ENCODE measurements at regions not wholly inside any gene's neighbourhood (a gene's known extent, or its start where the extent isn't known, plus 50 kb on each side); places are given as distances from the start of the nearest gene placed in this dataset.

- CTCF ChIA-PET, result no interaction called here
- Mint-ChIP-seq H3K27ac (no peak overlapping the region), H3K4me1 (no peaks in the 10 kb centered on the region), H3K9me3 (peaks cover 2% of the 10 kb centered on the region), H3K36me3 (ENCODE audit: low read depth) (no peaks in the 10 kb centered on the region), H3K27me3 (no peaks in the 10 kb centered on the region), H3K4me3 (no peak overlapping the region)
- ATAC-seq (ENCODE audit: low read depth) (no peak), DNase-seq (no peak)
- POLR2A ChIA-PET, result no interaction called here
- intact Hi-C loops (cut with micrococcal nuclease), result no loop called here
- no peak for TF ChIP-seq CTCF (IDR thresholded peaks at IDR 0.05)
These were observed 324.9 kb upstream of the SPRY2 start for GRCh38 chr13:80665792-80666333.

- DNase-seq (no peak), ATAC-seq (ENCODE audit: low read depth) (no peak)
- intact Hi-C loops (cut with micrococcal nuclease), result no loop called here
- TF ChIP-seq CTCF (IDR thresholded peaks at IDR 0.05), result no peak
- no peaks in the 10 kb centered on the region for H3K4me1 Mint-ChIP-seq
- CTCF ChIA-PET, result no interaction called here
- no peak overlapping the region for H3K4me3 Mint-ChIP-seq
- H3K27ac Mint-ChIP-seq, result no peak overlapping the region
- POLR2A ChIA-PET, result no interaction called here
- no peaks in the 10 kb centered on the region for H3K36me3 Mint-ChIP-seq (ENCODE audit: low read depth)
- no peaks in the 10 kb centered on the region for H3K27me3 Mint-ChIP-seq
- peaks cover 2% of the 10 kb centered on the region for H3K9me3 Mint-ChIP-seq
These were observed 324.0 kb upstream of the SPRY2 start for GRCh38 chr13:80664950-80665349.

GRCh38 chr13:80663788-80664187, 322.9 kb upstream of the SPRY2 start:
- CTCF ChIA-PET, result no interaction called here
- Mint-ChIP-seq H3K4me1 (no peaks in the 10 kb centered on the region), H3K36me3 (ENCODE audit: low read depth) (no peaks in the 10 kb centered on the region), H3K27ac (no peak overlapping the region), H3K27me3 (no peaks in the 10 kb centered on the region), H3K4me3 (no peak overlapping the region), H3K9me3 (peaks cover 5% of the 10 kb centered on the region)
- ATAC-seq (ENCODE audit: low read depth) (no peak), DNase-seq (no peak)
- TF ChIP-seq CTCF (IDR thresholded peaks at IDR 0.05), result no peak
- POLR2A ChIA-PET, result no interaction called here
- intact Hi-C loops (cut with micrococcal nuclease), result no loop called here

- POLR2A ChIA-PET, result no interaction called here
- peaks cover 5% of the 10 kb centered on the region for H3K9me3 Mint-ChIP-seq
- no peak for TF ChIP-seq CTCF (IDR thresholded peaks at IDR 0.05)
- H3K4me1 Mint-ChIP-seq, result no peaks in the 10 kb centered on the region
- H3K36me3 Mint-ChIP-seq (ENCODE audit: low read depth), result no peaks in the 10 kb centered on the region
- intact Hi-C loops (cut with micrococcal nuclease), result no loop called here
- no peaks in the 10 kb centered on the region for H3K27me3 Mint-ChIP-seq
- no peak for ATAC-seq (ENCODE audit: low read depth)
- no peak overlapping the region for H3K4me3 Mint-ChIP-seq
- H3K27ac Mint-ChIP-seq, result no peak overlapping the region
- no peak for DNase-seq
- CTCF ChIA-PET, result no interaction called here
These were observed 317.8 kb upstream of the SPRY2 start for GRCh38 chr13:80658705-80659104.

GRCh38 chr13:80656512-80656904, 315.6 kb upstream of the SPRY2 start:
- no peak overlapping the region for H3K4me3 Mint-ChIP-seq
- peaks cover 5% of the 10 kb centered on the region for H3K9me3 Mint-ChIP-seq
- H3K27ac Mint-ChIP-seq, result no peak overlapping the region
- DNase-seq (no peak), ATAC-seq (ENCODE audit: low read depth) (no peak)
- H3K4me1 Mint-ChIP-seq, result no peaks in the 10 kb centered on the region
- CTCF ChIA-PET, result no interaction called here
- intact Hi-C loops (cut with micrococcal nuclease), result no loop called here
- no peak for TF ChIP-seq CTCF (IDR thresholded peaks at IDR 0.05)
- POLR2A ChIA-PET, result no interaction called here
- H3K36me3 Mint-ChIP-seq (ENCODE audit: low read depth), result no peaks in the 10 kb centered on the region
- H3K27me3 Mint-ChIP-seq, result no peaks in the 10 kb centered on the region
